Loucy (cell line): ENCODE measurements at regions not wholly inside any gene's neighbourhood (a gene's known extent, or its start where the extent isn't known, plus 50 kb on each side); places are given as distances from the start of the nearest gene placed in this dataset.

Source experiments
- H2AFZ ChIP-seq: fragments of 200-600 bp; sonication (generic); 2 replicates; pipeline ENCODE4 v1.6.0; 2016; ENCODE audit warnings: antibody characterized with exemption, mild to moderate bottlenecking, low read length, moderate library complexity
- H3F3A ChIP-seq: fragments of 200-600 bp; 2 replicates; pipeline ENCODE4 v1.6.0; 2016; ENCODE audit warnings: antibody characterized with exemption, low read depth, mild to moderate bottlenecking
- H3K27me3 ChIP-seq: fragments of 200-600 bp; sonication (generic); 2 replicates; pipeline ENCODE4 v1.6.1; 2014; ENCODE audit warnings: low read length, mild to moderate bottlenecking; ENCODE audit not compliant: insufficient read depth, poor library complexity, severe bottlenecking
- H3K36me3 ChIP-seq: fragments of 200-600 bp; sonication (generic); 2 replicates; pipeline ENCODE4 v1.6.1; 2016; ENCODE audit warnings: low read length; ENCODE audit not compliant: insufficient read depth
- H3K4me1 ChIP-seq: fragments of 200-600 bp; sonication (generic); 2 replicates; pipeline ENCODE4 v1.5.1; 2014; ENCODE audit warnings: low read length, mild to moderate bottlenecking; ENCODE audit not compliant: insufficient read depth, poor library complexity, severe bottlenecking
- H3K4me2 ChIP-seq: fragments of 200-600 bp; sonication (generic); 2 replicates; pipeline ENCODE4 v1.6.0; 2014; ENCODE audit warnings: antibody characterized with exemption, low read length, low read depth, mild to moderate bottlenecking; ENCODE audit not compliant: poor library complexity, severe bottlenecking
- H3K4me3 ChIP-seq: fragments of 200-600 bp; sonication (generic); 2 replicates; pipeline ENCODE4 v1.5.1; 2014; ENCODE audit warnings: low read length, mild to moderate bottlenecking, mixed read lengths; ENCODE audit not compliant: poor library complexity, severe bottlenecking
- H3K79me2 ChIP-seq: fragments of 200-600 bp; sonication (generic); 2 replicates; pipeline ENCODE4 v1.6.1; 2014; ENCODE audit warnings: low read length; ENCODE audit not compliant: insufficient read depth
- H3K9ac ChIP-seq: fragments of 200-600 bp; sonication (generic); 2 replicates; pipeline ENCODE4 v1.6.0; 2014; ENCODE audit warnings: mild to moderate bottlenecking, low read depth, low read length, moderate library complexity; ENCODE audit not compliant: poor library complexity, severe bottlenecking
- H3K9me2 ChIP-seq: fragments of 200-600 bp; sonication (generic); replicated peaks from 2 replicates; pipeline ENCODE4 v1.6.1; 2016; ENCODE audit warnings: low read depth, low read length, mixed read lengths
- H3K9me3 ChIP-seq: fragments of 200-600 bp; sonication (generic); 2 replicates; pipeline ENCODE4 v1.6.1; 2014; ENCODE audit warnings: mild to moderate bottlenecking, antibody characterized with exemption, low read length, low read depth; ENCODE audit not compliant: insufficient read depth
- H4K20me1 ChIP-seq: fragments of 200-600 bp; sonication (generic); 2 replicates; pipeline ENCODE4 v1.6.0; 2014; ENCODE audit warnings: antibody characterized with exemption, low read length, mild to moderate bottlenecking; ENCODE audit not compliant: insufficient read depth, poor library complexity, severe bottlenecking
- EZH2phosphoT487 ChIP-seq: fragments of 200-600 bp; IDR thresholded peaks from 2 replicates; pipeline ENCODE4 v1.6.1; 2018; ENCODE audit warnings: antibody characterized with exemption, mild to moderate bottlenecking, moderate library complexity, borderline replicate concordance
- TF ChIP-seq, protein P1 (sequence below): fragments of 200-600 bp; sonication (generic); conservative IDR thresholded peaks from 2 replicates; pipeline ENCODE4 v1.5.1; 2014; ENCODE audit warnings: mild to moderate bottlenecking, antibody characterized with exemption, low read length

DNA sequence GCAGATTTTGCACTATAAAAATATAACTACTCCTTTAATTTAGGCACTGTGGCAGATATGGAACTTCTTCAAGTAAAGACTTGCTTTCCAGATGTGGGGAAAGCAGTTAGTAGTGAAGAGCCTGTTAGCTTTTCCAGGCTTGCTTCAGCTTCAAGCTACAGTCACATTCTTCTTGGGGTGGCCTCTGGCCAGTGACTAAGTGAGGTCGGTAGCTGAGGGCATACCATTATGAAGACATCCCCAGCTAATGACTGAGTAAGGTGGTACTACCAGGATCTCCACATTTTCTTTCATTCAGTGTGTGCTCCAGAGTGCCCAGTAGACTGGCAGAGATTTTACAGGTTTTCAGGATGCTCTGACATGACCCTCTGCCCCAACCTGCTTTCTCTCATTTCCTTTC, 167.1 kb upstream of the KIF2B start:
- H2AFZ ChIP-seq, result no peak overlapping the region
- no peaks in the 10 kb centered on the region for H3K4me1 ChIP-seq
- no peak for TF ChIP-seq EZH2phosphoT487
- TF ChIP-seq, protein P1, sequence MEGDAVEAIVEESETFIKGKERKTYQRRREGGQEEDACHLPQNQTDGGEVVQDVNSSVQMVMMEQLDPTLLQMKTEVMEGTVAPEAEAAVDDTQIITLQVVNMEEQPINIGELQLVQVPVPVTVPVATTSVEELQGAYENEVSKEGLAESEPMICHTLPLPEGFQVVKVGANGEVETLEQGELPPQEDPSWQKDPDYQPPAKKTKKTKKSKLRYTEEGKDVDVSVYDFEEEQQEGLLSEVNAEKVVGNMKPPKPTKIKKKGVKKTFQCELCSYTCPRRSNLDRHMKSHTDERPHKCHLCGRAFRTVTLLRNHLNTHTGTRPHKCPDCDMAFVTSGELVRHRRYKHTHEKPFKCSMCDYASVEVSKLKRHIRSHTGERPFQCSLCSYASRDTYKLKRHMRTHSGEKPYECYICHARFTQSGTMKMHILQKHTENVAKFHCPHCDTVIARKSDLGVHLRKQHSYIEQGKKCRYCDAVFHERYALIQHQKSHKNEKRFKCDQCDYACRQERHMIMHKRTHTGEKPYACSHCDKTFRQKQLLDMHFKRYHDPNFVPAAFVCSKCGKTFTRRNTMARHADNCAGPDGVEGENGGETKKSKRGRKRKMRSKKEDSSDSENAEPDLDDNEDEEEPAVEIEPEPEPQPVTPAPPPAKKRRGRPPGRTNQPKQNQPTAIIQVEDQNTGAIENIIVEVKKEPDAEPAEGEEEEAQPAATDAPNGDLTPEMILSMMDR, result no peak
- H3K27me3 ChIP-seq, result no peaks in the 10 kb centered on the region
- H3K9ac ChIP-seq, result no peak overlapping the region
- no peaks in the 10 kb centered on the region for H3K9me2 ChIP-seq
- H3K9me3 ChIP-seq, result no peaks in the 10 kb centered on the region
- H3K36me3 ChIP-seq, result no peaks in the 10 kb centered on the region
- no peak overlapping the region for H3K4me2 ChIP-seq
- H3K79me2 ChIP-seq, result no peaks in the 10 kb centered on the region
- no peaks in the 10 kb centered on the region for H4K20me1 ChIP-seq
- no peaks in the 10 kb centered on the region for H3F3A ChIP-seq
- H3K4me3 ChIP-seq, result no peak overlapping the region

DNA sequence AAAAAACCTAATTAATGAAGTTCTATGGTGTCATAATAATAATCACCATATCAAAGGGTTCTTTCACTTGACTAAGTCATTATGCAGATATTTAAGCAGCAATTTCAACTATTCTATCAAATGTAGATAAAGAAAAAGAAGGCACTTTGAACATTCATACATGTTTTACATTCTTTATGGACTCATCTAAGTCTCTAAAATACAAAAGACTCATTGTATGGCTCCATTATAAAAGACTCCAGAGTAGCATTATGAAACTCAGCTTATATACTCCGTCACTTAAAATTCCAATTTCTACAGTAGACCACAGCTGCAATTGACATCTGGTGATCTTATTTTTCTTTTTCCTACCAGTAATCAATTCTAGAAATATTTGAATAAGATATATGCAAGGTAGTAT, 173.5 kb upstream of the KIF2B start:
- Histone ChIP-seq H4K20me1 (no peaks in the 10 kb centered on the region), H3K9me3 (no peaks in the 10 kb centered on the region), H3K27me3 (no peaks in the 10 kb centered on the region), H3K4me2 (no peak overlapping the region), H3K36me3 (no peaks in the 10 kb centered on the region), H3F3A (no peaks in the 10 kb centered on the region), H3K4me3 (no peak overlapping the region), H3K9ac (no peak overlapping the region), H3K79me2 (no peaks in the 10 kb centered on the region), H3K4me1 (no peaks in the 10 kb centered on the region), H3K9me2 (no peaks in the 10 kb centered on the region), H2AFZ (no peak overlapping the region)
- TF ChIP-seq, protein P1, result no peak
- TF ChIP-seq EZH2phosphoT487, result no peak

DNA sequence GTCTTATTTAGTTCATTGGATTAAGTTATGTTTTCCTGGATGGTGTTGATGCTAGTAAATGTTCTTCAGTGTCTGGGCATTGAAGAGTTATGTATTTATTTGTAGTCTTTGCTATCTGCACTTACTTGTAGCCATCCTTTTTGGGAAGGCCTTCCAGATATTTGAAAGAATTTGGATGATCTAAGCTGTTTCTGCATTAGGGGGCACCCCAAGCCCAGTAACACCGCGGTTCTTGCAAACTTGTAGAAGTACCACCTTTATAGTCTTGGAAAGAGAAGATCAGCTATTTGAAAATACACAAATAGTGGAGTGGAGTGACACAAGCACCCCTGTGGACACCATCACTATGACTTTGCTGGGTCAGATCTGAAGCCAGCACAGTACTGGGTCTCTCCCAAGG, 175.9 kb upstream of the KIF2B start:
- no peaks in the 10 kb centered on the region for H3K9me2 ChIP-seq
- H3K9me3 ChIP-seq, result no peaks in the 10 kb centered on the region; the same call in 1 of the 2 replicates
- H3K9ac ChIP-seq, result no peak overlapping the region
- no peaks in the 10 kb centered on the region for H3K4me1 ChIP-seq
- H3F3A ChIP-seq, result no peaks in the 10 kb centered on the region
- H3K4me2 ChIP-seq, result no peak overlapping the region
- no peaks in the 10 kb centered on the region for H3K36me3 ChIP-seq
- no peaks in the 10 kb centered on the region for H3K79me2 ChIP-seq
- TF ChIP-seq, protein P1, result no peak
- H2AFZ ChIP-seq, result no peak overlapping the region
- H3K27me3 ChIP-seq, result no peaks in the 10 kb centered on the region
- H4K20me1 ChIP-seq, result no peaks in the 10 kb centered on the region
- H3K4me3 ChIP-seq, result no peak overlapping the region
